ENCODE measurements at regions not wholly inside any gene's neighbourhood (a gene's known extent, or its start where the extent isn't known, plus 50 kb on each side); places are given as distances from the start of the nearest gene placed in this dataset.

GRCh38 chr12:107144441-107144840, 51.1 kb upstream of the CRY1 start:
- no peaks in the 10 kb centered on the region for H3K4me1 ChIP-seq (replicated peaks in 1 of 2)
- 36 to 100% (median 78%) methylated on average over 2 to 7 of the region's 7 CpGs; no CpG with 5 or more reads in 2 of the 10 experiments for WGBS, 10 experiments
- in situ Hi-C loops (cut with MboI; ENCODE audit: low pct_unique_long_range_greater_than_20kb in 2 of 9, low sequenced_read_pairs in 9 of 9, unreplicated experiment in 9 of 9), result loop anchor here in 7 of 9 experiments (25.0 kb wide), 4 partner anchors 168 to 743 kb away; a partner anchor contains a TSS
- H3K27ac ChIP-seq, result no peak overlapping the region
- no peak for ATAC-seq (replicated peaks in 6 of 8)
- no peak overlapping the region for H3K4me3 ChIP-seq

- no peak overlapping the region for H3K4me3 ChIP-seq
- in situ Hi-C loops (cut with MboI; ENCODE audit: low pct_unique_long_range_greater_than_20kb in 2 of 9, low sequenced_read_pairs in 9 of 9, unreplicated experiment in 9 of 9), result loop anchor here in 7 of 9 experiments (25.0 kb wide), 4 partner anchors 167 to 742 kb away; a partner anchor contains a TSS
- H3K27ac ChIP-seq, result no peak overlapping the region
- WGBS, 10 experiments, result 0 to 40% (median 13%) methylated on average over 1 to 2 of the region's 2 CpGs; no CpG with 5 or more reads in 5 of the 10 experiments
- no peaks in the 10 kb centered on the region for H3K4me1 ChIP-seq (replicated peaks in 1 of 2)
- no peak for ATAC-seq (replicated peaks in 6 of 8)
These were observed 51.6 kb upstream of the CRY1 start for GRCh38 chr12:107144990-107145389.

- 28 to 93% (median 71%) methylated on average over 1 to 6 of the region's 6 CpGs for WGBS, 10 experiments
- in situ Hi-C loops (cut with MboI; ENCODE audit: low pct_unique_long_range_greater_than_20kb in 2 of 9, low sequenced_read_pairs in 9 of 9, unreplicated experiment in 9 of 9), result loop anchor here in 7 of 9 experiments (25.0 kb wide), 4 partner anchors 167 to 742 kb away; a partner anchor contains a TSS
- H3K27ac ChIP-seq, result no peak overlapping the region
- no peak overlapping the region for H3K4me3 ChIP-seq
- ATAC-seq (replicated peaks in 6 of 8), result no peak
- H3K4me1 ChIP-seq (replicated peaks in 1 of 2), result no peaks in the 10 kb centered on the region
These were observed 52.0 kb upstream of the CRY1 start for GRCh38 chr12:107145397-107145796.

- no peak for ATAC-seq (replicated peaks in 6 of 8)
- 30 to 94% (median 79%) methylated on average over 1 to 2 of the region's 2 CpGs for WGBS, 10 experiments
These were observed 54.8 kb upstream of the CRY1 start for GRCh38 chr12:107148107-107148506.

GRCh38 chr12:107152315-107152714, 59.0 kb upstream of the CRY1 start:
- in situ Hi-C loops (cut with MboI; ENCODE audit: low pct_unique_long_range_greater_than_20kb in 2 of 9, low sequenced_read_pairs in 9 of 9, unreplicated experiment in 9 of 9), result no loop called here
- H3K27ac ChIP-seq, result no peak overlapping the region
- no peaks in the 10 kb centered on the region for H3K4me1 ChIP-seq (replicated peaks in 1 of 2)
- WGBS, 10 experiments, result 52 to 100% (median 82%) methylated on average over 1 to 3 of the region's 3 CpGs
- no peak for ATAC-seq (replicated peaks in 6 of 8)
- H3K4me3 ChIP-seq, result no peak overlapping the region

More at GRCh38 chr12:107148107-107148506, 54.8 kb upstream of the CRY1 start:
- in situ Hi-C loops (cut with MboI; ENCODE audit: low pct_unique_long_range_greater_than_20kb in 2 of 9, low sequenced_read_pairs in 9 of 9, unreplicated experiment in 9 of 9), result loop anchor here in 7 of 9 experiments (25.0 kb wide), 4 partner anchors 164 to 739 kb away; a partner anchor contains a TSS
- H3K4me3 ChIP-seq, result no peak overlapping the region
- no peak overlapping the region for H3K27ac ChIP-seq
- H3K4me1 ChIP-seq (replicated peaks in 1 of 2), result no peaks in the 10 kb centered on the region

- 20 to 81% (median 67%) methylated on average over 1 to 2 of the region's 2 CpGs; no CpG with 5 or more reads in 5 of the 10 experiments for WGBS, 10 experiments
- H3K4me1 ChIP-seq (replicated peaks in 1 of 2), result no peaks in the 10 kb centered on the region
- no peak overlapping the region for H3K27ac ChIP-seq
- no peak for ATAC-seq (replicated peaks in 6 of 8)
- no peak overlapping the region for H3K4me3 ChIP-seq
- in situ Hi-C loops (cut with MboI; ENCODE audit: low pct_unique_long_range_greater_than_20kb in 2 of 9, low sequenced_read_pairs in 9 of 9, unreplicated experiment in 9 of 9), result no loop called here
These were observed 66.1 kb upstream of the CRY1 start for GRCh38 chr12:107159384-107159900.

- 40 to 97% (median 75%) methylated on average over 2 to 4 of the region's 4 CpGs; no CpG with 5 or more reads in 1 of the 10 experiments for WGBS, 10 experiments
- Histone ChIP-seq H3K27ac (no peak overlapping the region), H3K4me3 (no peak overlapping the region), H3K4me1 (replicated peaks in 1 of 2) (no peaks in the 10 kb centered on the region)
- no peak for ATAC-seq (replicated peaks in 6 of 8)
- in situ Hi-C loops (cut with MboI; ENCODE audit: low pct_unique_long_range_greater_than_20kb in 2 of 9, low sequenced_read_pairs in 9 of 9, unreplicated experiment in 9 of 9), result no loop called here
These were observed 70.1 kb upstream of the CRY1 start for GRCh38 chr12:107163413-107163812.

- in situ Hi-C loops (cut with MboI; ENCODE audit: low pct_unique_long_range_greater_than_20kb in 2 of 9, low sequenced_read_pairs in 9 of 9, unreplicated experiment in 9 of 9), result no loop called here
- 0 to 57% (median 0%) methylated on average over 1 of the region's 1 CpG; no CpG with 5 or more reads in 6 of the 10 experiments for WGBS, 10 experiments
- no peak for ATAC-seq (replicated peaks in 6 of 8)
These were observed 71.0 kb upstream of the CRY1 start for GRCh38 chr12:107164392-107164791.

GRCh38 chr12:107165581-107165980, 72.2 kb upstream of the CRY1 start:
- Histone ChIP-seq H3K27ac (no peak overlapping the region), H3K4me3 (no peak overlapping the region), H3K4me1 (replicated peaks in 1 of 2) (no peaks in the 10 kb centered on the region)
- in situ Hi-C loops (cut with MboI; ENCODE audit: low pct_unique_long_range_greater_than_20kb in 2 of 9, low sequenced_read_pairs in 9 of 9, unreplicated experiment in 9 of 9), result no loop called here
- 0 to 100% (median 73%) methylated on average over 1 of the region's 1 CpG; no CpG with 5 or more reads in 2 of the 10 experiments for WGBS, 10 experiments
- ATAC-seq (replicated peaks in 6 of 8), result no peak

More at GRCh38 chr12:107164392-107164791, 71.0 kb upstream of the CRY1 start:
- Histone ChIP-seq H3K27ac (no peak overlapping the region), H3K4me3 (no peak overlapping the region), H3K4me1 (replicated peaks in 1 of 2) (no peaks in the 10 kb centered on the region)

GRCh38 chr12:107167756-107168155, 74.4 kb upstream of the CRY1 start:
- ATAC-seq (replicated peaks in 6 of 8), result no peak
- 6 to 100% (median 34%) methylated on average over 1 to 3 of the region's 3 CpGs; no CpG with 5 or more reads in 2 of the 10 experiments for WGBS, 10 experiments
- in situ Hi-C loops (cut with MboI; ENCODE audit: low pct_unique_long_range_greater_than_20kb in 2 of 9, low sequenced_read_pairs in 9 of 9, unreplicated experiment in 9 of 9), result no loop called here
- H3K27ac ChIP-seq, result no peak overlapping the region
- no peak overlapping the region for H3K4me3 ChIP-seq
- no peaks in the 10 kb centered on the region for H3K4me1 ChIP-seq (replicated peaks in 1 of 2)

GRCh38 chr12:107169200-107169599, 75.9 kb upstream of the CRY1 start:
- ATAC-seq (replicated peaks in 6 of 8), result no peak
- 40 to 100% (median 78%) methylated on average over 1 to 6 of the region's 6 CpGs; no CpG with 5 or more reads in 3 of the 10 experiments for WGBS, 10 experiments
- in situ Hi-C loops (cut with MboI; ENCODE audit: low pct_unique_long_range_greater_than_20kb in 2 of 9, low sequenced_read_pairs in 9 of 9, unreplicated experiment in 9 of 9), result no loop called here

GRCh38 chr12:107178776-107179175, 85.4 kb upstream of the CRY1 start:
- no peaks in the 10 kb centered on the region for H3K4me1 ChIP-seq (replicated peaks in 1 of 2)
- WGBS, 10 experiments, result 22 to 100% (median 84%) methylated on average over 1 to 5 of the region's 5 CpGs; no CpG with 5 or more reads in 4 of the 10 experiments
- in situ Hi-C loops (cut with MboI; ENCODE audit: low pct_unique_long_range_greater_than_20kb in 2 of 9, low sequenced_read_pairs in 9 of 9, unreplicated experiment in 9 of 9), result no loop called here
- no peak for ATAC-seq (replicated peaks in 6 of 8)
- no peak overlapping the region for H3K4me3 ChIP-seq
- H3K27ac ChIP-seq, result no peak overlapping the region

More at GRCh38 chr12:107169200-107169599, 75.9 kb upstream of the CRY1 start:
- Histone ChIP-seq H3K4me1 (replicated peaks in 1 of 2) (no peaks in the 10 kb centered on the region), H3K4me3 (no peak overlapping the region), H3K27ac (no peak overlapping the region)

GRCh38 chr12:107179871-107180270, 86.5 kb upstream of the CRY1 start:
- H3K4me1 ChIP-seq (replicated peaks in 1 of 2), result no peaks in the 10 kb centered on the region
- peak in 2 of 8 experiments; percentile 70 to 82 for ATAC-seq (replicated peaks in 6 of 8)
- H3K27ac ChIP-seq, result no peak overlapping the region
- no peak overlapping the region for H3K4me3 ChIP-seq
- WGBS, 10 experiments, result 0 to 100% (median 33%) methylated on average over 1 of the region's 1 CpG; no CpG with 5 or more reads in 3 of the 10 experiments
- in situ Hi-C loops (cut with MboI; ENCODE audit: low pct_unique_long_range_greater_than_20kb in 2 of 9, low sequenced_read_pairs in 9 of 9, unreplicated experiment in 9 of 9), result no loop called here

GRCh38 chr12:107180272-107180671, 86.9 kb upstream of the CRY1 start:
- Histone ChIP-seq H3K4me3 (no peak overlapping the region), H3K4me1 (replicated peaks in 1 of 2) (no peaks in the 10 kb centered on the region), H3K27ac (no peak overlapping the region)
- 0 to 80% (median 44%) methylated on average over 1 of the region's 1 CpG; no CpG with 5 or more reads in 4 of the 10 experiments for WGBS, 10 experiments
- in situ Hi-C loops (cut with MboI; ENCODE audit: low pct_unique_long_range_greater_than_20kb in 2 of 9, low sequenced_read_pairs in 9 of 9, unreplicated experiment in 9 of 9), result no loop called here
- ATAC-seq (replicated peaks in 6 of 8), result peak in 2 of 8 experiments; percentile 85 to 95
